Ovary (tissue), 7 donors: ENCODE measurements at regions not wholly inside any gene's neighbourhood (a gene's known extent, or its start where the extent isn't known, plus 50 kb on each side); places are given as distances from the start of the nearest gene placed in this dataset.

Experiments
- DNase-seq, 5 donors: peaks; one replicate each; pipeline ENCODE4 v3.0.0-alpha.2; 2019 to 2020
- H3K27ac ChIP-seq, 2 donors: fragments of 200-600 bp; one replicate each; pipeline versions ENCODE4 v1.5.1 to v1.8.0; 2019 to 2022
- H3K27me3 ChIP-seq: fragments of 200-600 bp; one replicate; pipeline ENCODE4 v1.8.0; 2022
- H3K36me3 ChIP-seq: fragments of 200-600 bp; sonication (generic); one replicate; pipeline ENCODE4 v1.5.1; 2019
- H3K4me1 ChIP-seq: one replicate; pipeline ENCODE4 v1.8.1; 2013; ENCODE audit warnings: mild to moderate bottlenecking, moderate library complexity; ENCODE audit not compliant: insufficient read depth
- H3K4me3 ChIP-seq: fragments of 200-600 bp; sonication (generic); one replicate; pipeline ENCODE4 v1.5.1; 2017
- H3K9me3 ChIP-seq, 2 donors: fragments of 200-600 bp in 1 of 2; sonication (generic) in 1 of 2; one replicate each; pipeline versions ENCODE4 v1.5.1 to v1.8.1; 2013 to 2019; ENCODE audit warnings: mild to moderate bottlenecking in 1 of 2, moderate library complexity in 1 of 2
- CTCF ChIP-seq, 3 donors: fragments of 450-650 bp in 2 of 3; fragments of 200-600 bp in 1 of 3; IDR thresholded peaks; one replicate each; pipeline versions ENCODE4 v1.5.1 to v1.8.0; 2016 to 2022; ENCODE audit warnings: antibody characterized with exemption in 3 of 3, mild to moderate bottlenecking in 1 of 3
- EP300 ChIP-seq: sonication (generic); formaldehyde crosslinking; IDR thresholded peaks from one replicate; pipeline ENCODE4 v1.6.1; 2017; ENCODE audit warnings: antibody characterized with exemption
- POLR2A ChIP-seq: fragments of 450-650 bp; IDR thresholded peaks from one replicate; pipeline ENCODE4 v1.6.1; 2017; ENCODE audit warnings: antibody characterized with exemption, mild to moderate bottlenecking, moderate library complexity
- WGBS, 3 donors: extraction: QIAGEN DNeasy Blood & Tissue Kit in 1 of 3; methylation state at CpG; one replicate each; pipeline versions ENCODE4 v1.1.5 to v1.1.7; 2013 to 2017; 5-methylcytosine and 5-hydroxymethylcytosine counted together
- intact Hi-C, 4 donors: fragments of 100-400 bp; cut with DNase I; formaldehyde crosslinking; loops; one replicate each; pipeline versions ENCODE4 v1.11.0 to v1.15.1; 2022 to 2023
- donor health status: DM: no; HTN: no; CAD: no; lungs with moderate emphysema.
- donor health status: DM: no; HTN: no; CAD: no.
- donor health status: Bipolar disorder and iron deficiency.
- donor health status: DM: no; HTN: no; CAD: no.
- donor health status: DM: yes; HTN: yes; CAD: no.

DNA sequence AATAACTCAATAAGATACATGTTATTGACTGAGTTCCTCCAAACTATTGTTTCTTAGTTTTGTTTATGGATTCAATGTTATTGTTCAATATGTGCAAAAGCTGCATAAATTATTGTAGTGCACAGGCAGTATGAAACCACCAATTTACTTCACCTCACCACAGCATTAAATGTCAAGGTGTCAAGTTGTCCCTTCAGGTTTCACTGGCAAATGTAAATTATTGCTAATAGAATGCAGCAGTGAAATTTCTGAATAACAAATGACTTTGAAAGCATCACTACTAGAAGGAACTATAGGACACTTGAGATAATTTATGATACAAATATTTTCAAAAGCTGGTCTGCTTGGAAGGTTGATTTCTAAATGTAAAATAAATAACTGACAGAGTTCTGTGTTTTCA, 116.4 kb upstream of the PTPRD start:
- Histone ChIP-seq H3K36me3 (no peaks in the 10 kb centered on the region), H3K27me3 (no peaks in the 10 kb centered on the region), H3K4me3 (no peak overlapping the region), H3K27ac (no peak overlapping the region), H3K9me3 (no peaks in the 10 kb centered on the region), H3K4me1 (no peaks in the 10 kb centered on the region)
- no peak for DNase-seq
- intact Hi-C loops = no loop called here
- no peak for TF ChIP-seq CTCF (IDR thresholded peaks at IDR 0.05)
- no peak for TF ChIP-seq POLR2A
- no peak for TF ChIP-seq EP300

DNA sequence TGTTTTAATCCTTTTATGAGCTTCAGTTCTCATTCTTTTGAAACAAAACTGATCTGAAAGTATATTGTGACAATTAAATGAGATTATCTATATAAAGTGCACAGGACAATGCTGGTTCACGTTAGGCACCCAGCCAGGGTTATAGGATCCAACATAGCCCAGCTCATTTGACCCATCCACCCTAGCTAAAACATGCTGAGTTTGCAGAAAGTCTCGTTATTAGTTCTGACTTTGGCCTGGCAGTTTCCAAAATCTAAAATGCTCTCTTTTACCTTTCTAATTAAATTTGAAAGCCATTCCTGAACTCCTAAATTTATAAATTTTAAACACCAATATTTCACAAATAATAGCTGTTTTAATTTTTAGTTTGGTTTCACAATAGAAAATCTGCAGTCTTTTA, 131.9 kb upstream of the PTPRD start:
- WGBS, 3 donors = 30 to 38% (median 34%) methylated on average over 2 of the region's 2 CpGs
- no peaks in the 10 kb centered on the region for H3K9me3 ChIP-seq
- H3K27me3 ChIP-seq = no peaks in the 10 kb centered on the region
- DNase-seq = no peak
- no peak overlapping the region for H3K27ac ChIP-seq
- intact Hi-C loops = no loop called here
- no peaks in the 10 kb centered on the region for H3K4me1 ChIP-seq
- H3K36me3 ChIP-seq = no peaks in the 10 kb centered on the region
- TF ChIP-seq POLR2A (no peak), EP300 (no peak), CTCF (IDR thresholded peaks at IDR 0.05) (no peak)
- H3K4me3 ChIP-seq = no peak overlapping the region

DNA sequence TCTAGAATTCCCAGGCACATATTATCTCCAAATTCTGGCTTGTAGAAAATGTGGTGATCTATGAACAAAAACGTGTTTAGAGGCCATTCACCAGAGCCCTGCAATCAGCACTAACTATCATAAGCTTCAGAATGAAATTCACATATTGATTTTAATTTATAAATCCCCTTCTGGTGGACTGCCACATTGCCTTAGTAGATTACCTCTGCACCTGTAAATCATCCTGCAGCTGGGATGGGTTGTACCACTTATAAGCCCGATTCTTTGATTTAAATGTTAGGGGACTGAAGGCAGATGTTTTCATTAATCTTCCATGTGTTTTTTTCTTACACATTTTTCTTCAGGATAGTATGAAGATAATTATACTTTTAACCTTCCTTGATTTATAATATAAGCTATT, 140.7 kb upstream of the PTPRD start:
- Histone ChIP-seq H3K4me1 (no peaks in the 10 kb centered on the region), H3K36me3 (no peaks in the 10 kb centered on the region), H3K4me3 (no peak overlapping the region), H3K27ac (no peak overlapping the region), H3K27me3 (no peaks in the 10 kb centered on the region), H3K9me3 (no peaks in the 10 kb centered on the region)
- TF ChIP-seq POLR2A = no peak
- TF ChIP-seq CTCF (IDR thresholded peaks at IDR 0.05) = no peak
- TF ChIP-seq EP300 = no peak
- no peak for DNase-seq
- intact Hi-C loops = no loop called here
- 5% methylated on average over 2 of the region's 2 CpGs for WGBS, 3 donors

DNA sequence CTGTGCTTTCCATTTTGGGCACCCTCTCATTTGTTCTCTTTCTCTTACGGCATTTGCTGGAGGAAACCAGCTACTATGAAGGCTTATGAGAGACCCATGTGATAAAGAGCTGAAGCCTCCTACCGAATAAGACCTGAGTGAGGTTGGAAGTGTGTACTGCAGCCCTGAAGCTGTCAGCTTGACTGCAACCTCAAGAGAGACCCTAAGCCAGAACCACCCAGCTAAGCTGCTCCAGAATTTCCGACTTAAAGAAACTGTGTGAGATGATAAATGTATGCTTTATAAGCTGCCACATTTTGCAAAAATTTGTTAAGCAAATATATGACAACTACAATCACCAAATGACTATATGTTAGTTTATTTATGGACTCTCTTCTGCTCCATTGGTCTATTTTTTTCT, 151.7 kb upstream of the PTPRD start:
- H3K9me3 ChIP-seq = no peaks in the 10 kb centered on the region
- H3K27me3 ChIP-seq = no peaks in the 10 kb centered on the region
- H3K4me3 ChIP-seq = no peak overlapping the region
- H3K27ac ChIP-seq = no peak overlapping the region
- no peaks in the 10 kb centered on the region for H3K4me1 ChIP-seq
- DNase-seq = no peak
- intact Hi-C loops = no loop called here
- 71 to 76% (median 74%) methylated on average over 3 of the region's 3 CpGs for WGBS, 3 donors
- H3K36me3 ChIP-seq = no peaks in the 10 kb centered on the region
- no peak for TF ChIP-seq EP300
- no peak for TF ChIP-seq CTCF (IDR thresholded peaks at IDR 0.05)
- no peak for TF ChIP-seq POLR2A

DNA sequence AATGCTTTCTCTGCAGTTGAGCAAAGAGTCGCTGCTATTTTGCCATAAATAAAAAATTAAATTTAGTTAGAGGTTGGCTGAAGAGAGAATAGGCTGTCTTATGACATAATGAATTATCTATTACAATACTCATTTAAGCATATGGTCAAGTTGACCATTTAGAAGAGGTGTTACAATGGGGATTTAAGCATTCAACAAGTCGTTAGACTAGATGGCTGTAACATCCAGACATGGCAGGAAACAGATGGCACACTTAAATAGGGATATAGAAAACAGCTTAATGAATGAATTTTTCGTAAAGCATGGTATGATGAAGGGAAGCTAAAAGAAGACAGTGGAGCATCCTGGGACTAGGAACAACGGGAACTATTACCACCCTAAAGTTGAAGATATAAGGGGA, 160.3 kb upstream of the PTPRD start:
- intact Hi-C loops = no loop called here
- Histone ChIP-seq H3K9me3 (no peaks in the 10 kb centered on the region), H3K27me3 (no peaks in the 10 kb centered on the region), H3K27ac (no peak overlapping the region), H3K36me3 (no peaks in the 10 kb centered on the region), H3K4me1 (no peaks in the 10 kb centered on the region), H3K4me3 (no peak overlapping the region)
- 72 to 77% (median 73%) methylated on average over 4 of the region's 4 CpGs for WGBS, 3 donors
- no peak for DNase-seq
- TF ChIP-seq POLR2A = no peak
- TF ChIP-seq CTCF (IDR thresholded peaks at IDR 0.05) = no peak
- TF ChIP-seq EP300 = no peak
